HL-60 (cell line): ENCODE measurements at regions not wholly inside any gene's neighbourhood (a gene's known extent, or its start where the extent isn't known, plus 50 kb on each side); places are given as distances from the start of the nearest gene placed in this dataset.
"Not testable (repeated sequence)": the region's sequence is repeated elsewhere in the genome, so short reads cannot be mapped to it uniquely, and the experiment has no call there.

ENCODE experiments used
- DNase-seq, 2 experiments: peaks; one replicate each; pipeline ENCODE4 v3.0.0-alpha.2; 2010 to 2020; ENCODE audit warnings: low read depth in 1 of 2, low spot score in 1 of 2
- H3K27ac ChIP-seq: fragments of 250-450 bp; sonication (Bioruptor Pico); replicated peaks from 2 replicates; pipeline ENCODE4 v1.5.1; 2020; ENCODE audit warnings: mild to moderate bottlenecking, moderate library complexity
- H3K27me3 ChIP-seq: fragments of 250-450 bp; sonication (Bioruptor Pico); 2 replicates; pipeline ENCODE4 v1.5.1; 2021; ENCODE audit warnings: mild to moderate bottlenecking, moderate library complexity; ENCODE audit not compliant: insufficient read depth, poor library complexity, severe bottlenecking
- H3K4me3 ChIP-seq: replicated peaks from 2 replicates; pipeline ENCODE4 v1.5.1; 2011; ENCODE audit warnings: mild to moderate bottlenecking, control low read depth, low read length; ENCODE audit not compliant: insufficient read depth
- CTCF ChIP-seq: IDR thresholded peaks from one replicate; pipeline ENCODE4 v1.5.1; 2011; ENCODE audit warnings: low read length, control low read depth, inconsistent platforms; ENCODE audit not compliant: insufficient read depth
- GABPA ChIP-seq: IDR thresholded peaks from 2 replicates; pipeline ENCODE4 v1.6.1; 2012; ENCODE audit warnings: low read depth
- POLR2AphosphoS5 ChIP-seq: IDR thresholded peaks from 2 replicates; pipeline ENCODE4 v1.6.1; 2012; ENCODE audit warnings: low read depth
- SPI1 ChIP-seq: IDR thresholded peaks from 2 replicates; pipeline ENCODE4 v1.6.1; 2012; ENCODE audit warnings: low read depth, mild to moderate bottlenecking, borderline replicate concordance
- TF ChIP-seq, protein P1 (sequence below): IDR thresholded peaks from 2 replicates; pipeline ENCODE4 v1.6.1; 2012; ENCODE audit warnings: low read depth; ENCODE audit not compliant: insufficient replicate concordance

- H3K27ac ChIP-seq: no peak overlapping the region
- no peak for TF ChIP-seq GABPA
- no peak for TF ChIP-seq SPI1
- TF ChIP-seq CTCF: no peak
- no peak for TF ChIP-seq POLR2AphosphoS5
- TF ChIP-seq, protein P1, sequence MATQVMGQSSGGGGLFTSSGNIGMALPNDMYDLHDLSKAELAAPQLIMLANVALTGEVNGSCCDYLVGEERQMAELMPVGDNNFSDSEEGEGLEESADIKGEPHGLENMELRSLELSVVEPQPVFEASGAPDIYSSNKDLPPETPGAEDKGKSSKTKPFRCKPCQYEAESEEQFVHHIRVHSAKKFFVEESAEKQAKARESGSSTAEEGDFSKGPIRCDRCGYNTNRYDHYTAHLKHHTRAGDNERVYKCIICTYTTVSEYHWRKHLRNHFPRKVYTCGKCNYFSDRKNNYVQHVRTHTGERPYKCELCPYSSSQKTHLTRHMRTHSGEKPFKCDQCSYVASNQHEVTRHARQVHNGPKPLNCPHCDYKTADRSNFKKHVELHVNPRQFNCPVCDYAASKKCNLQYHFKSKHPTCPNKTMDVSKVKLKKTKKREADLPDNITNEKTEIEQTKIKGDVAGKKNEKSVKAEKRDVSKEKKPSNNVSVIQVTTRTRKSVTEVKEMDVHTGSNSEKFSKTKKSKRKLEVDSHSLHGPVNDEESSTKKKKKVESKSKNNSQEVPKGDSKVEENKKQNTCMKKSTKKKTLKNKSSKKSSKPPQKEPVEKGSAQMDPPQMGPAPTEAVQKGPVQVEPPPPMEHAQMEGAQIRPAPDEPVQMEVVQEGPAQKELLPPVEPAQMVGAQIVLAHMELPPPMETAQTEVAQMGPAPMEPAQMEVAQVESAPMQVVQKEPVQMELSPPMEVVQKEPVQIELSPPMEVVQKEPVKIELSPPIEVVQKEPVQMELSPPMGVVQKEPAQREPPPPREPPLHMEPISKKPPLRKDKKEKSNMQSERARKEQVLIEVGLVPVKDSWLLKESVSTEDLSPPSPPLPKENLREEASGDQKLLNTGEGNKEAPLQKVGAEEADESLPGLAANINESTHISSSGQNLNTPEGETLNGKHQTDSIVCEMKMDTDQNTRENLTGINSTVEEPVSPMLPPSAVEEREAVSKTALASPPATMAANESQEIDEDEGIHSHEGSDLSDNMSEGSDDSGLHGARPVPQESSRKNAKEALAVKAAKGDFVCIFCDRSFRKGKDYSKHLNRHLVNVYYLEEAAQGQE: no peak
- no peaks in the 10 kb centered on the region for H3K27me3 ChIP-seq
- no peak overlapping the region for H3K4me3 ChIP-seq
- no peak for DNase-seq
Measured at GRCh38 chr4:189664693-189665250, 275.9 kb upstream of the FRG1 start.

- not testable (repeated sequence) for H3K4me3 ChIP-seq, H3K27me3 ChIP-seq, DNase-seq, H3K27ac ChIP-seq
Measured at GRCh38 chr4:189665712-189666305, 274.9 kb upstream of the FRG1 start.

GRCh38 chr4:189667386-189667785 lies 273.3 kb upstream of the FRG1 start:
- not testable (repeated sequence) for DNase-seq, H3K27me3 ChIP-seq, H3K4me3 ChIP-seq, H3K27ac ChIP-seq

DNA sequence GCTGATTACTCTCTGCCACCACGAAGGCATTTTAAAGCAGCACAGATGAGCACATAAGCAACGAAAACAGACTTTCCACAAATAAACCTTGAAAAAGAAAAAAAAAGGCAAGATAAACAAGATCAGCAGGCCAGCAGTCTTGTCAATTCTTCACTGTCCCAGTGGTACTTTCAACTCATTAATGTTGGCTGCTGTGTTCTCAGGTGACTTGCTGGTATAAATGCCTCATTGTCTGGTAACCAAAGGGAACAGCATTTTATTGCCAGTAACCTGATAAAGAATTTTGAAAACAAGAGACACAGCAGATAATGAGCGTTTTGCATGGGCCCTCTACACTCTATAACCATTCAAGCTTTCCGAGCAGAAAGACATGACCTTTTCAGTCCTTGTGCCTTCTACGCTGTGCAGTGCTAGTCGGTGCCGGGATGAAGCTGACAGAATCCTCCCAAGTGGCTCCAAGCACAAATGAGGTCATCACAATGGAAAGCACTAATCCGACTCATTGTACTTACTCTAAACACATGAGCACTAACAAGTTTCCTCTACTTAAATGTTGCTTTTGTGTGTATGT lies 242.9 kb upstream of the FRG1 start:
- DNase-seq, H3K4me3 ChIP-seq, H3K27me3 ChIP-seq, H3K27ac ChIP-seq: not testable (repeated sequence)

- H3K27me3 ChIP-seq, H3K4me3 ChIP-seq, H3K27ac ChIP-seq, DNase-seq: not testable (repeated sequence)
Measured at GRCh38 chr4:189703000-189703399, 237.7 kb upstream of the FRG1 start.

DNA sequence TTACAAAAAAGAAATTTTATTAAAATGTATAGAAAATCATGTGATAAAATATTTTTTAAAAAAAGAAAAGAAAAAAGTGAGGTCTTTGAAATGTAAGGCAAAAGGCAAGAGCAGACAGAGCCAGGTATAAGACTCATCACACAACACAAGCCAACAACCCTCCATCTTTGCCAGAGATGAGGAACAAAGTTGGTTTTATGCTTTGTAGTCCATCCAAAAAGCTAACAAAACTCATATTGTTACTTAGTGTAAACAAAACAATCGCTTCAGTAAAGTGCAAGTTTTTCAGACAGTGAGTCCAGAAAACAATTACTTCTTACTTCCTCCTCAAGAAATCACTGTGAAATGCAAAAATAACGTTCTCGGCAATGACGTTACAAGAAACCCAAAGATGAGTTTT lies 233.9 kb upstream of the FRG1 start:
- not testable (repeated sequence) for DNase-seq, H3K27me3 ChIP-seq, H3K27ac ChIP-seq, H3K4me3 ChIP-seq

GRCh38 chr4:189707227-189707626 lies 233.4 kb upstream of the FRG1 start:
- not testable (repeated sequence) for H3K4me3 ChIP-seq, H3K27me3 ChIP-seq, H3K27ac ChIP-seq, DNase-seq

- not testable (repeated sequence) for H3K4me3 ChIP-seq, H3K27me3 ChIP-seq, DNase-seq, H3K27ac ChIP-seq
Measured at GRCh38 chr4:189711956-189712355, 228.7 kb upstream of the FRG1 start.

DNA sequence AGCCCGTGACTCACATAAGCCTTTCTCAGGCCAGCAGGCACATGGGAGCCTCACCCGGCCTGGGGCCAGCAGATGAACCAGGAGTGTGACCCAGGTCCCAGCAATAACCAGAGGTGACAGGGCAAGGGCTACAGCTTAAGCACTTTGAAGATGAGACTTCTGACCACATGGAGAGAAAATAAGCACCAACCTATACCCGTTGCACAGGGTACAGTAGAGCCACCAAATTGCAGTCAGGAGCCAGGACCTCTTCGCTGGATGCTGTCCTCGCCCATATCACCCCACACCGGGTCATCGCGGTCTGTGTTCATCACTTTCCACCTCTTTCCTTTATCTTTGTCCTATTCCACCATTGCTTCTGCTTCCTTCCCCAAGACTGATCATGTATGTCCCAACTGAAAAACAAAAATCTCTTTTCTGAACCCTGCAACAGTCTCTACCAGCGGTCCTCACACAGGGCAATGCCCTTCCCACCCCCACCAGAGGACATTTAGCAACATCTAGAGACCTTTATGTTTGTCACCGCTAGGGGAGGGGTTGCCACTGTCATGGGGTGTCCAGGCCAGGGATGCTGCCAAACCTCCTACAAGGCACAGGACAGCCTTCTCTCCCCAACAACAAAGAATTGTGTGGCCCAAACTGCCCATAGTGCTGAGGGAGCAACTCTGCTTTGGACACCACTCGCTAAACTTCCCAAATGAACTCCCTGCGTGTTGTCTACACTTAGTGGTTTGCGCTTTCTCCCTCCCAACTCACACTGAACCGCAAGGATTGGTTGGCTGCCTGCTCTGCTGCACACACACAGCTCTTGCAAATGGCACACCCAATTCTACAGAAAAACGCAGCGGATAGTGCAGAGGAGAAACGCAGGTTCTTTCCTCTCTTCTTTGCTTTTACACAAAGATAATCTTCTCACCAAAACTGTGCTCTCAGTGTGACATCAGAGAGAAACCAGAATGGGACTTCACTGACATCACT lies 219.4 kb upstream of the FRG1 start:
- DNase-seq, H3K27ac ChIP-seq, H3K4me3 ChIP-seq: not testable (repeated sequence)

GRCh38 chr4:189722324-189723003 lies 218.2 kb upstream of the FRG1 start:
- not testable (repeated sequence) for H3K4me3 ChIP-seq, H3K27me3 ChIP-seq, H3K27ac ChIP-seq, DNase-seq

More for the DNA sequence above, 219.4 kb upstream of the FRG1 start:
- not testable (repeated sequence) for H3K27me3 ChIP-seq
